Skeletal muscle tissue (tissue), 3 donors: ENCODE measurements at regions not wholly inside any gene's neighbourhood (a gene's known extent, or its start where the extent isn't known, plus 50 kb on each side); places are given as distances from the start of the nearest gene placed in this dataset.

Experiments used
- H3K27ac ChIP-seq: one replicate; pipeline ENCODE4 v1.7.0; 2013; ENCODE audit warnings: mild to moderate bottlenecking, low read depth, low read length, inconsistent platforms
- H3K27me3 ChIP-seq, 3 donors: one replicate each; pipeline ENCODE4 v1.7.0; 2013; ENCODE audit warnings: low read length in 3 of 3; ENCODE audit not compliant: control insufficient read depth in 3 of 3, insufficient read depth in 3 of 3
- H3K36me3 ChIP-seq, 3 donors: one replicate each; pipeline ENCODE4 v1.7.0; 2013; ENCODE audit warnings: low read length in 3 of 3; ENCODE audit not compliant: control insufficient read depth in 3 of 3, insufficient read depth in 3 of 3
- H3K4me1 ChIP-seq, 3 donors: one replicate each; pipeline ENCODE4 v1.7.0; 2013; ENCODE audit warnings: low read length in 3 of 3, mild to moderate bottlenecking in 3 of 3; ENCODE audit not compliant: control insufficient read depth in 3 of 3, insufficient read depth in 3 of 3
- H3K4me3 ChIP-seq, 3 donors: one replicate each; pipeline ENCODE4 v1.7.0; 2013; ENCODE audit warnings: low read length in 3 of 3
- H3K9ac ChIP-seq, 3 donors: one replicate each; pipeline ENCODE4 v1.7.0; 2013; ENCODE audit warnings: low read length in 3 of 3, mild to moderate bottlenecking in 3 of 3, moderate library complexity in 2 of 3, low read depth in 1 of 3
- H3K9me3 ChIP-seq, 3 donors: one replicate each; pipeline ENCODE4 v1.7.0; 2013; ENCODE audit warnings: low read length in 3 of 3; ENCODE audit not compliant: control insufficient read depth in 3 of 3
- donor health status: Osteomylitis.

GRCh38 chr4:79182209-79182608 lies 143.7 kb downstream of the NAA11 start:
- H3K4me3 ChIP-seq = no peak overlapping the region
- peaks cover 0 to 2% (median 0%) of the 10 kb centered on the region in 3 donors for H3K4me1 ChIP-seq
- no peaks in the 10 kb centered on the region for H3K9me3 ChIP-seq
- no peaks in the 10 kb centered on the region for H3K27me3 ChIP-seq
- H3K36me3 ChIP-seq = no peaks in the 10 kb centered on the region
- H3K27ac ChIP-seq = no peak overlapping the region
- no peak overlapping the region for H3K9ac ChIP-seq

GRCh38 chr4:79181190-79181589 lies 144.7 kb downstream of the NAA11 start:
- Histone ChIP-seq H3K4me1 (peaks cover 0 to 2% (median 0%) of the 10 kb centered on the region in 3 donors), H3K36me3 (no peaks in the 10 kb centered on the region), H3K9me3 (no peaks in the 10 kb centered on the region), H3K9ac (no peak overlapping the region), H3K27me3 (no peaks in the 10 kb centered on the region), H3K4me3 (no peak overlapping the region), H3K27ac (no peak overlapping the region)

GRCh38 chr4:79178760-79179159 lies 147.1 kb downstream of the NAA11 start:
- H3K27ac ChIP-seq = no peak overlapping the region
- no peak overlapping the region for H3K4me3 ChIP-seq
- H3K9ac ChIP-seq = no peak overlapping the region
- H3K36me3 ChIP-seq = no peaks in the 10 kb centered on the region
- H3K27me3 ChIP-seq = no peaks in the 10 kb centered on the region
- peaks cover 0 to 2% (median 0%) of the 10 kb centered on the region in 3 donors for H3K4me1 ChIP-seq
- H3K9me3 ChIP-seq = no peaks in the 10 kb centered on the region

GRCh38 chr4:79177388-79177787 lies 148.5 kb downstream of the NAA11 start:
- Histone ChIP-seq H3K27me3 (no peaks in the 10 kb centered on the region), H3K27ac (no peak overlapping the region), H3K9ac (no peak overlapping the region), H3K4me1 (peaks cover 0 to 2% (median 0%) of the 10 kb centered on the region in 3 donors), H3K9me3 (no peaks in the 10 kb centered on the region), H3K36me3 (no peaks in the 10 kb centered on the region), H3K4me3 (no peak overlapping the region)

- H3K9me3 ChIP-seq = no peaks in the 10 kb centered on the region
- H3K27ac ChIP-seq = no peak overlapping the region
Measured at GRCh38 chr4:79176351-79176750, 149.5 kb downstream of the NAA11 start.

GRCh38 chr4:79175716-79176115 lies 150.1 kb downstream of the NAA11 start:
- H3K4me3 ChIP-seq = no peak overlapping the region
- H3K27me3 ChIP-seq = no peaks in the 10 kb centered on the region
- H3K9ac ChIP-seq = no peak overlapping the region
- no peak overlapping the region for H3K27ac ChIP-seq
- no peaks in the 10 kb centered on the region for H3K9me3 ChIP-seq
- peaks cover 0 to 2% (median 0%) of the 10 kb centered on the region in 3 donors for H3K4me1 ChIP-seq
- H3K36me3 ChIP-seq = no peaks in the 10 kb centered on the region

More at GRCh38 chr4:79176351-79176750, 149.5 kb downstream of the NAA11 start:
- Histone ChIP-seq H3K9ac (no peak overlapping the region), H3K4me1 (peaks cover 0 to 2% (median 0%) of the 10 kb centered on the region in 3 donors), H3K4me3 (no peak overlapping the region), H3K36me3 (no peaks in the 10 kb centered on the region), H3K27me3 (no peaks in the 10 kb centered on the region)

GRCh38 chr4:79174490-79175252 lies 151.2 kb downstream of the NAA11 start:
- no peaks in the 10 kb centered on the region for H3K9me3 ChIP-seq
- no peaks in the 10 kb centered on the region for H3K36me3 ChIP-seq
- H3K27me3 ChIP-seq = no peaks in the 10 kb centered on the region
- H3K27ac ChIP-seq = no peak overlapping the region
- H3K4me3 ChIP-seq = no peak overlapping the region
- peaks cover 0 to 2% (median 0%) of the 10 kb centered on the region in 3 donors for H3K4me1 ChIP-seq
- H3K9ac ChIP-seq = no peak overlapping the region

- Histone ChIP-seq H3K27ac (no peak overlapping the region), H3K4me1 (no peaks in the 10 kb centered on the region), H3K36me3 (no peaks in the 10 kb centered on the region), H3K9me3 (no peaks in the 10 kb centered on the region), H3K9ac (no peak overlapping the region), H3K27me3 (no peaks in the 10 kb centered on the region), H3K4me3 (no peak overlapping the region)
Measured at GRCh38 chr4:79173186-79173585, 152.7 kb downstream of the NAA11 start.

GRCh38 chr4:79170077-79170476 lies 155.8 kb downstream of the NAA11 start:
- Histone ChIP-seq H3K9ac (no peak overlapping the region), H3K36me3 (no peaks in the 10 kb centered on the region), H3K4me1 (no peaks in the 10 kb centered on the region), H3K9me3 (no peaks in the 10 kb centered on the region), H3K27ac (no peak overlapping the region), H3K4me3 (no peak overlapping the region), H3K27me3 (no peaks in the 10 kb centered on the region)

GRCh38 chr4:79164907-79165610 lies 160.8 kb downstream of the NAA11 start:
- no peak overlapping the region for H3K9ac ChIP-seq
- no peaks in the 10 kb centered on the region for H3K27me3 ChIP-seq
- no peak overlapping the region for H3K27ac ChIP-seq
- H3K9me3 ChIP-seq = no peaks in the 10 kb centered on the region
- no peak overlapping the region for H3K4me3 ChIP-seq
- no peaks in the 10 kb centered on the region for H3K36me3 ChIP-seq
- H3K4me1 ChIP-seq = no peaks in the 10 kb centered on the region
